Transverse colon (tissue), 4 donors: ENCODE measurements at regions not wholly inside any gene's neighbourhood (a gene's known extent, or its start where the extent isn't known, plus 50 kb on each side); places are given as distances from the start of the nearest gene placed in this dataset.

Source experiments
- DNase-seq: peaks from one replicate; pipeline ENCODE4 v3.0.0-alpha.2; 2019
- H3K27ac ChIP-seq, 4 donors: fragments of 200-600 bp; sonication (generic); 2 replicates each; pipeline ENCODE4 v1.5.1; 2016 to 2018; ENCODE audit warnings: inconsistent platforms in 4 of 4
- H3K27me3 ChIP-seq: fragments of 200-600 bp; sonication (generic); 2 replicates; pipeline ENCODE4 v1.5.1; 2017; ENCODE audit warnings: inconsistent platforms
- H3K36me3 ChIP-seq, 4 donors: fragments of 200-600 bp; sonication (generic); 2 replicates each; pipeline ENCODE4 v1.5.1; 2017 to 2019; ENCODE audit warnings: inconsistent platforms in 4 of 4
- H3K4me1 ChIP-seq, 4 donors: fragments of 200-600 bp; sonication (generic); 2 replicates each; pipeline ENCODE4 v1.5.1; 2017 to 2020; ENCODE audit warnings: inconsistent platforms in 4 of 4
- H3K4me3 ChIP-seq, 4 donors: fragments of 200-600 bp; sonication (generic); 1 replicate in 1 of 4; 2 replicates in 3 of 4; pipeline versions ENCODE4 v1.5.1 to v1.6.1; 2017 to 2019; ENCODE audit warnings: inconsistent platforms in 4 of 4
- H3K9me3 ChIP-seq, 2 donors: fragments of 200-600 bp; sonication (generic); 2 replicates each; pipeline ENCODE4 v1.5.1; 2017 to 2019; ENCODE audit warnings: inconsistent platforms in 2 of 2
- CTCF ChIP-seq, 5 experiments: fragments of 200-600 bp in 3 of 5; fragments of 450-650 bp in 2 of 5; sonication (generic) in 3 of 5; IDR thresholded peaks; 1 replicate in 2 of 5; 2 replicates in 3 of 5; pipeline ENCODE4 v1.5.1; 2016 to 2017; ENCODE audit warnings: antibody characterized with exemption in 5 of 5, inconsistent platforms in 3 of 5, mild to moderate bottlenecking in 2 of 5, moderate library complexity in 1 of 5
- EP300 ChIP-seq: sonication (generic); formaldehyde crosslinking; IDR thresholded peaks from one replicate; pipeline ENCODE4 v1.6.1; 2017; ENCODE audit warnings: antibody characterized with exemption, low read depth
- POLR2A ChIP-seq: fragments of 450-650 bp; IDR thresholded peaks from one replicate; pipeline ENCODE4 v1.6.1; 2016; ENCODE audit warnings: antibody characterized with exemption, mild to moderate bottlenecking, moderate library complexity
- POLR2AphosphoS5 ChIP-seq, 3 donors: sonication (generic); formaldehyde crosslinking; IDR thresholded peaks; one replicate each; pipeline ENCODE4 v1.6.1; 2016; ENCODE audit warnings: antibody characterized with exemption in 3 of 3
- WGBS, 2 donors: methylation state at CpG; one replicate each; pipeline ENCODE4 v1.1.5; 2018; ENCODE audit warnings: low coverage in 1 of 2; 5-methylcytosine and 5-hydroxymethylcytosine counted together
- in situ Hi-C, 4 donors: fragments of 200-750 bp; cut with MboI; loops; one replicate each; pipeline versions ENCODE4 v1.15.0 to v1.15.1; 2017; ENCODE audit warnings: low sequenced_read_pairs in 3 of 4, low pct_ligation_motif_present in 1 of 4, low pct_unique_long_range_greater_than_20kb in 1 of 4
- intact Hi-C: fragments of 100-400 bp; cut with DNase I; formaldehyde crosslinking; loops from one replicate; pipeline ENCODE4 v1.15.1; 2023; ENCODE audit warnings: low total_unique reads

GRCh38 chr13:72217142-72217541, 350.1 kb upstream of the DACH1 start:
- intact Hi-C loops: no loop called here
- 73 to 74% methylated on average over 2 of the region's 2 CpGs for WGBS, 2 donors
- DNase-seq: no peak

GRCh38 chr13:72208112-72208645, 341.2 kb upstream of the DACH1 start:
- in situ Hi-C loops: no loop called here
- no peak for DNase-seq
- Histone ChIP-seq H3K9me3 (no peaks in the 10 kb centered on the region), H3K27ac (no peak overlapping the region), H3K4me1 (no peaks in the 10 kb centered on the region), H3K4me3 (no peak overlapping the region), H3K36me3 (no peaks in the 10 kb centered on the region), H3K27me3 (no peaks in the 10 kb centered on the region)
- TF ChIP-seq POLR2AphosphoS5 (IDR thresholded peaks at IDR 0.05) (no peak), EP300 (no peak), CTCF (IDR thresholded peaks at IDR 0.05) (no peak), POLR2A (no peak)
- intact Hi-C loops: no loop called here

More at GRCh38 chr13:72217142-72217541, 350.1 kb upstream of the DACH1 start:
- Histone ChIP-seq H3K4me1 (no peaks in the 10 kb centered on the region), H3K4me3 (no peak overlapping the region), H3K36me3 (no peaks in the 10 kb centered on the region), H3K27ac (no peak overlapping the region), H3K27me3 (no peaks in the 10 kb centered on the region), H3K9me3 (no peaks in the 10 kb centered on the region)
- TF ChIP-seq POLR2AphosphoS5 (IDR thresholded peaks at IDR 0.05) (no peak), CTCF (IDR thresholded peaks at IDR 0.05) (no peak), POLR2A (no peak), EP300 (no peak)
- in situ Hi-C loops: no loop called here

GRCh38 chr13:72205773-72206172, 338.8 kb upstream of the DACH1 start:
- 77 to 100% methylated on average over 1 of the region's 1 CpG for whole genome bisulfite sequencing, 2 donors

GRCh38 chr13:72204291-72204690, 337.3 kb upstream of the DACH1 start:
- WGBS, 2 donors: 73 to 93% methylated on average over 2 of the region's 2 CpGs
- no peak for DNase-seq
- intact Hi-C loops: no loop called here

More at GRCh38 chr13:72205773-72206172, 338.8 kb upstream of the DACH1 start:
- H3K9me3 ChIP-seq: no peaks in the 10 kb centered on the region
- H3K4me1 ChIP-seq: no peaks in the 10 kb centered on the region
- intact Hi-C loops (no loop called here), in situ Hi-C loops (no loop called here)
- H3K27me3 ChIP-seq: no peaks in the 10 kb centered on the region
- H3K27ac ChIP-seq: no peak overlapping the region
- H3K4me3 ChIP-seq: no peak overlapping the region
- no peak for DNase-seq
- TF ChIP-seq CTCF (IDR thresholded peaks at IDR 0.05) (no peak), POLR2AphosphoS5 (IDR thresholded peaks at IDR 0.05) (no peak), POLR2A (no peak), EP300 (no peak)
- H3K36me3 ChIP-seq: no peaks in the 10 kb centered on the region

More at GRCh38 chr13:72204291-72204690, 337.3 kb upstream of the DACH1 start:
- no peaks in the 10 kb centered on the region for H3K36me3 ChIP-seq
- TF ChIP-seq POLR2A (no peak), POLR2AphosphoS5 (IDR thresholded peaks at IDR 0.05) (no peak), CTCF (IDR thresholded peaks at IDR 0.05) (no peak), EP300 (no peak)
- no peaks in the 10 kb centered on the region for H3K9me3 ChIP-seq
- H3K4me1 ChIP-seq: no peaks in the 10 kb centered on the region
- no peak overlapping the region for H3K27ac ChIP-seq
- in situ Hi-C loops: no loop called here
- no peak overlapping the region for H3K4me3 ChIP-seq
- no peaks in the 10 kb centered on the region for H3K27me3 ChIP-seq
